Fibroblast of lung (primary cell): ENCODE measurements at regions not wholly inside any gene's neighbourhood (a gene's known extent, or its start where the extent isn't known, plus 50 kb on each side); places are given as distances from the start of the nearest gene placed in this dataset.

Experiments
- EZH2 ChIP-seq: IDR thresholded peaks from 2 replicates; pipeline ENCODE4 v1.5.1; 2012; ENCODE audit warnings: low read length, control low read depth, mild to moderate bottlenecking; ENCODE audit errors: missing control alignments
- TF ChIP-seq, protein P1 (sequence below), 2 donors: IDR thresholded peaks in 1 of 2; conservative IDR thresholded peaks in 1 of 2; 1 replicate in 1 of 2; 2 replicates in 1 of 2; pipeline ENCODE4 v1.5.1; 2011 to 2012; ENCODE audit warnings: low read length in 2 of 2, control low read depth in 1 of 2, inconsistent platforms in 1 of 2, low read depth in 1 of 2, mild to moderate bottlenecking in 1 of 2

DNA sequence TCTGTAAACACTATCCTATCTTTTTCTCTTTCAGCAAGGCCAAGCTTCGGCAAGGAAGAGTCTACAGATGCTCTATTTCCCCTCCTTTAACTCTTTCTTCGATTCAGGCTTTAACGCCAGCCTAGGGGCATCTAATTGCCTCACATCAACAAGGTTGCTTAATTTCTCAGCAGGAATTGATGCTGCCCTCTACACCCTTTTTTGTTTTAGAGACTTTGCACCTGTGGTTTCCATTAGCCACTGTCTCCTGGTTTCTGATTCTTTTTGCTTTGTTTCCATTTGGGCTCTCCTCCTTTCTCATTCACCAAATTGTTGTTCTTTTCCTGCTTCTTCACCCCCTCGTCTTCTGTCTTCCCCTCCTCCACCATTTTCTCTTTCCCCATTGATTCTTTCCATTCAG, 202.4 kb upstream of the HMCN1 start:
- TF ChIP-seq, protein P1, sequence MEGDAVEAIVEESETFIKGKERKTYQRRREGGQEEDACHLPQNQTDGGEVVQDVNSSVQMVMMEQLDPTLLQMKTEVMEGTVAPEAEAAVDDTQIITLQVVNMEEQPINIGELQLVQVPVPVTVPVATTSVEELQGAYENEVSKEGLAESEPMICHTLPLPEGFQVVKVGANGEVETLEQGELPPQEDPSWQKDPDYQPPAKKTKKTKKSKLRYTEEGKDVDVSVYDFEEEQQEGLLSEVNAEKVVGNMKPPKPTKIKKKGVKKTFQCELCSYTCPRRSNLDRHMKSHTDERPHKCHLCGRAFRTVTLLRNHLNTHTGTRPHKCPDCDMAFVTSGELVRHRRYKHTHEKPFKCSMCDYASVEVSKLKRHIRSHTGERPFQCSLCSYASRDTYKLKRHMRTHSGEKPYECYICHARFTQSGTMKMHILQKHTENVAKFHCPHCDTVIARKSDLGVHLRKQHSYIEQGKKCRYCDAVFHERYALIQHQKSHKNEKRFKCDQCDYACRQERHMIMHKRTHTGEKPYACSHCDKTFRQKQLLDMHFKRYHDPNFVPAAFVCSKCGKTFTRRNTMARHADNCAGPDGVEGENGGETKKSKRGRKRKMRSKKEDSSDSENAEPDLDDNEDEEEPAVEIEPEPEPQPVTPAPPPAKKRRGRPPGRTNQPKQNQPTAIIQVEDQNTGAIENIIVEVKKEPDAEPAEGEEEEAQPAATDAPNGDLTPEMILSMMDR (conservative IDR thresholded peaks at IDR 0.05 in 1 of 2, IDR thresholded peaks at IDR 0.05 in 1 of 2; ENCODE audit: low read depth in 1 of 2, low read length in 2 of 2), result no peak
- TF ChIP-seq EZH2, result no peak
